Nephron progenitor cell (in vitro differentiated cells): ENCODE measurements at regions not wholly inside any gene's neighbourhood (a gene's known extent, or its start where the extent isn't known, plus 50 kb on each side); places are given as distances from the start of the nearest gene placed in this dataset.
"Not testable (repeated sequence)": the region's sequence is repeated elsewhere in the genome, so short reads cannot be mapped to it uniquely, and the experiment has no call there.

Experiments
- DNase-seq: peaks from one replicate; pipeline ENCODE4 v3.0.0; 2021
- H3K27ac Mint-ChIP-seq: 2 replicates; pipeline ENCODE4 v1.8.0; 2021; ENCODE audit warnings: mild to moderate bottlenecking, moderate library complexity, mixed read lengths
- H3K27me3 Mint-ChIP-seq: 2 replicates; pipeline ENCODE4 v1.8.0; 2021; ENCODE audit warnings: mild to moderate bottlenecking, low read depth, mixed read lengths; ENCODE audit not compliant: poor library complexity
- H3K36me3 Mint-ChIP-seq: 2 replicates; pipeline ENCODE4 v1.8.0; 2021; ENCODE audit warnings: low read depth, mixed read lengths
- H3K4me1 Mint-ChIP-seq: 2 replicates; pipeline ENCODE4 v1.8.0; 2021; ENCODE audit warnings: mixed read lengths
- H3K4me3 Mint-ChIP-seq: 2 replicates; pipeline ENCODE4 v1.8.0; 2021; ENCODE audit warnings: mild to moderate bottlenecking, moderate library complexity, mixed read lengths
- H3K9me3 Mint-ChIP-seq: 2 replicates; pipeline ENCODE4 v1.8.0; 2021; ENCODE audit warnings: mild to moderate bottlenecking, moderate library complexity, mixed read lengths
- TF ChIP-seq, protein P1 (sequence below): fragments of 200-600 bp; sonication (generic); IDR thresholded peaks from 2 replicates; pipeline ENCODE4 v1.5.0; 2021; ENCODE audit warnings: antibody characterized with exemption

- no peak overlapping the region for H3K4me3 Mint-ChIP-seq
- H3K27me3 Mint-ChIP-seq: no peaks in the 10 kb centered on the region
- peaks cover 12% of the 10 kb centered on the region for H3K9me3 Mint-ChIP-seq
- H3K36me3 Mint-ChIP-seq: no peaks in the 10 kb centered on the region
- no peak for DNase-seq
- H3K27ac Mint-ChIP-seq: peak overlapping the region; percentile 56
- H3K4me1 Mint-ChIP-seq: peaks cover 18% of the 10 kb centered on the region
- TF ChIP-seq, protein P1, sequence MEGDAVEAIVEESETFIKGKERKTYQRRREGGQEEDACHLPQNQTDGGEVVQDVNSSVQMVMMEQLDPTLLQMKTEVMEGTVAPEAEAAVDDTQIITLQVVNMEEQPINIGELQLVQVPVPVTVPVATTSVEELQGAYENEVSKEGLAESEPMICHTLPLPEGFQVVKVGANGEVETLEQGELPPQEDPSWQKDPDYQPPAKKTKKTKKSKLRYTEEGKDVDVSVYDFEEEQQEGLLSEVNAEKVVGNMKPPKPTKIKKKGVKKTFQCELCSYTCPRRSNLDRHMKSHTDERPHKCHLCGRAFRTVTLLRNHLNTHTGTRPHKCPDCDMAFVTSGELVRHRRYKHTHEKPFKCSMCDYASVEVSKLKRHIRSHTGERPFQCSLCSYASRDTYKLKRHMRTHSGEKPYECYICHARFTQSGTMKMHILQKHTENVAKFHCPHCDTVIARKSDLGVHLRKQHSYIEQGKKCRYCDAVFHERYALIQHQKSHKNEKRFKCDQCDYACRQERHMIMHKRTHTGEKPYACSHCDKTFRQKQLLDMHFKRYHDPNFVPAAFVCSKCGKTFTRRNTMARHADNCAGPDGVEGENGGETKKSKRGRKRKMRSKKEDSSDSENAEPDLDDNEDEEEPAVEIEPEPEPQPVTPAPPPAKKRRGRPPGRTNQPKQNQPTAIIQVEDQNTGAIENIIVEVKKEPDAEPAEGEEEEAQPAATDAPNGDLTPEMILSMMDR: no peak
These were observed 271.9 kb upstream of the PDE3A start for GRCh38 chr12:20096430-20096829.

DNA sequence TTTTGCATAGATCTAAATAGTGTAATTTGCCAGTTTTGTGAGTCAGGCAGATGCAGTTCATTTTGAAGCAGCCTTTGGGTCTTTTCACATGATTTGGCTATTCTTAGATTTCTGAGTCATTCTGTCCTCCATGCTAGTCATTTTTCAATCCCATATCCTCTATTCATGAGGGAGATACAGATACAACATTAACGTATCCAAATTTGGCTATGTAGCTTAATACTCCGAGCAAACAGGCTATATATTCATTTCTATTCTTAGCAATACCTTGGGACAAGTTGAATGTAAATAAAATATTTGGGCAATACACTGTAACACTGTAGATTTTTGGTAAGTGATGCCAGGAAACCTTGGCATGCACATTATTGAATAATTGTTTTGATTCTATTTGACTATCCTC is 270.7 kb upstream of the PDE3A start:
- H3K27me3 Mint-ChIP-seq: no peaks in the 10 kb centered on the region
- TF ChIP-seq, protein P1: no peak
- H3K27ac Mint-ChIP-seq: no peak overlapping the region
- peaks cover 14% of the 10 kb centered on the region for H3K9me3 Mint-ChIP-seq
- H3K4me3 Mint-ChIP-seq: no peak overlapping the region
- peaks cover 18% of the 10 kb centered on the region for H3K4me1 Mint-ChIP-seq
- DNase-seq: no peak
- H3K36me3 Mint-ChIP-seq: no peaks in the 10 kb centered on the region

DNA sequence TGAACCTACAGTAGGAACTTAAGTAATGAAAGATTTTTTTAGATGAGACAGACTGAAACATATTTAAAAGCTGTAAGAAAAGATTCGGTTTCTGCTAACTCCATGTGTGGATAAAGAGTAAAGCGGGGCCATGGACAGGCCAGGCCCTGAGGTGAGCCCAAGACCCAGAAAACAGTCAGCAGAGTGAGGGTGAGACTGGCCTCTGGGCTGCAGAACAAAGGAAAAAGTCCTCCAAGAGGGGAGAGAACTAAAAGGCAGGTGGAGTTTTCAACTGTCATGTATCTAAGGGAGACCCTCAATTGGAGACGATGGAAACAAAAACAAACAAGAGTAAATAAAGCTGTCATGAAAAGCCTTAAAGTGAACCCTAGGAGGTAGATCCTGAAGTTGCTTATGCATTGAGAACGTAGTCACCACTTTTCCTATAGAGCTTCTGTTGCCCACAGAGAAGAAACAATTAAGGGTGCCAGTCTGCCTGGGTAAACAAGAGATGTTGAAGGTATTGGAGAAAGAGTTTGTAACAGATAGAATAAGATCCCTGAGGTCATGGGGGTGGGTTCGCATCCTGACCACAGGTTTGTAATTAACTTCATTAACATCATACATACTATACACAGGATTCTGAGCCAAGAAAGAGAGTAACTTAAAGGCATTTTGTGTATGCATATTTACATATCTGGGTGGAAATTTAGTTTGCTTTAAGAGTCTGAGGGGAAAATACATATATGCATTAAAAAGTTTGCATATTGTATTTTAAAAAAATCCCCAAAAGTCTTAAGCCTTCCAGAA is 268.7 kb upstream of the PDE3A start:
- Mint-ChIP-seq H3K4me3 (no peak overlapping the region), H3K36me3 (no peaks in the 10 kb centered on the region), H3K27me3 (no peaks in the 10 kb centered on the region), H3K9me3 (peaks cover 6% of the 10 kb centered on the region), H3K27ac (peak overlapping the region; percentile 17), H3K4me1 (peaks cover 18% of the 10 kb centered on the region)
- no peak for DNase-seq
- TF ChIP-seq, protein P1: no peak

GRCh38 chr12:20101046-20101445 is 267.3 kb upstream of the PDE3A start:
- Mint-ChIP-seq H3K4me3 (no peak overlapping the region), H3K4me1 (peaks cover 18% of the 10 kb centered on the region), H3K27ac (no peak overlapping the region), H3K36me3 (no peaks in the 10 kb centered on the region), H3K9me3 (peaks cover 3% of the 10 kb centered on the region), H3K27me3 (no peaks in the 10 kb centered on the region)
- TF ChIP-seq, protein P1: no peak
- DNase-seq: no peak

DNA sequence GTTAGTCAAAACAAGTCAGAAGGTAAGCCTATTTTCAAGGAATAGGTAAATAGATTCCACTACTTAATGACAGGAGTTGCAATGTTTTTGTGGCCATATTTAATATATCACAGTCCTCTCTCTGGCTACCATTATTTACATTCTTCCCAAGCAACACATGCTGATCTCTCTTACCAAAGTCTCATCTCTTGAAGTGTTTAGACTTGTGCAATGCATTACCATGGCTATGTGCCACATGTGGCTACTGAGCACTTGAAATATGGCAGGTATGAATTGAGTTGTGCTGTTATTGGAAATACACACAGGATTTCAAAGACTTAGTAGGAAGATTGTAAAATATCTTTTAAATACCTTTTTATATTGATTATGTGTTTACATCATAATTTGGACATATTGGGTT is 262.4 kb upstream of the PDE3A start:
- TF ChIP-seq, protein P1: no peak
- H3K9me3 Mint-ChIP-seq: peaks cover 3% of the 10 kb centered on the region
- no peak overlapping the region for H3K27ac Mint-ChIP-seq
- no peak for DNase-seq
- no peak overlapping the region for H3K4me3 Mint-ChIP-seq
- H3K4me1 Mint-ChIP-seq: no peaks in the 10 kb centered on the region
- H3K27me3 Mint-ChIP-seq: no peaks in the 10 kb centered on the region
- no peaks in the 10 kb centered on the region for H3K36me3 Mint-ChIP-seq

- DNase-seq: no peak
- TF ChIP-seq, protein P1: no peak
- Mint-ChIP-seq H3K36me3 (peaks cover 5% of the 10 kb centered on the region), H3K9me3 (peaks cover 9% of the 10 kb centered on the region), H3K27ac (no peak overlapping the region), H3K4me3 (no peak overlapping the region), H3K4me1 (no peaks in the 10 kb centered on the region), H3K27me3 (no peaks in the 10 kb centered on the region)
These were observed 258.7 kb upstream of the PDE3A start for GRCh38 chr12:20109676-20110075.

DNA sequence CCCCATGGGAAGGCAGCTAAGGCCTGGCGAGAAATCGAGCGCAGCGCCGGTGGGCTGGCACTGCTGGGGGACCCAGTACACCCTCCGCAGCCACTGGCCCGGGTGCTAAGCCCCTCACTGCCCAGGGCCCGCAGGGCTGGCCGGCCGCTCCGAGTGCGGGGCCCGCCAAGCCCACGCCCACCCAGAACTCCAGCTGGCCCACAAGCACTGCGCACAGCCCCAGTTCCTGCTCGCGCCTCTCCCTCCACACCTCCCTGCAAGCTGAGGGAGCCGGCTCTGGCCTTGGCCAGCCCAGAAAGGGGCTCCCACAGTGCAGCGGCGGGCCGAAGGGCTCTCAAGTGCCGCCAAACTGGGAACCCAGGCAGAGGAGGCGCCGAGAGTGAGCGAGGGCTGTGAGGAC is 253.0 kb upstream of the PDE3A start:
- H3K4me3 Mint-ChIP-seq, H3K27ac Mint-ChIP-seq, DNase-seq, H3K4me1 Mint-ChIP-seq, H3K36me3 Mint-ChIP-seq, H3K27me3 Mint-ChIP-seq: not testable (repeated sequence)
- H3K9me3 Mint-ChIP-seq: peaks cover 26% of the 10 kb centered on the region
